Astrocyte of the spinal cord (primary cell): ENCODE measurements at regions not wholly inside any gene's neighbourhood (a gene's known extent, or its start where the extent isn't known, plus 50 kb on each side); places are given as distances from the start of the nearest gene placed in this dataset.
"Not testable (repeated sequence)": the region's sequence is repeated elsewhere in the genome, so short reads cannot be mapped to it uniquely, and the experiment has no call there.

Experiments
- DNase-seq: peaks from one replicate; pipeline ENCODE4 v3.0.0; 2011; ENCODE audit warnings: low read depth, low spot score
- H3K4me3 ChIP-seq: 2 replicates; pipeline ENCODE4 v1.5.1; 2011; ENCODE audit warnings: low read depth, mild to moderate bottlenecking, low read length, moderate library complexity
- CTCF ChIP-seq: IDR thresholded peaks from 2 replicates; pipeline ENCODE4 v1.5.1; 2012; ENCODE audit warnings: low read depth, mild to moderate bottlenecking, low read length, inconsistent platforms
- in situ Hi-C: cut with HindIII; loops from 2 replicates; pipeline ENCODE4 v1.10.0; 2017; ENCODE audit warnings: low sequenced_read_pairs

GRCh38 chr3:191592105-191592504 is 131.1 kb downstream of the PYDC2 start:
- TF ChIP-seq CTCF: no peak
- no peak overlapping the region for H3K4me3 ChIP-seq
- in situ Hi-C loops: no loop called here

GRCh38 chr3:191593486-191593885 is 132.5 kb downstream of the PYDC2 start:
- no peak for TF ChIP-seq CTCF
- no peak overlapping the region for H3K4me3 ChIP-seq
- in situ Hi-C loops: no loop called here

More at GRCh38 chr3:191592105-191592504, 131.1 kb downstream of the PYDC2 start:
- no peak for DNase-seq

GRCh38 chr3:191615511-191615910 is 154.5 kb downstream of the PYDC2 start:
- DNase-seq, in situ Hi-C loops, H3K4me3 ChIP-seq: not testable (repeated sequence)

More at GRCh38 chr3:191593486-191593885, 132.5 kb downstream of the PYDC2 start:
- no peak for DNase-seq

- in situ Hi-C loops: no loop called here
- H3K4me3 ChIP-seq: no peak overlapping the region
Measured at GRCh38 chr3:191624299-191624698, 163.3 kb downstream of the PYDC2 start.

GRCh38 chr3:191627064-191627463 is 166.1 kb downstream of the PYDC2 start:
- DNase-seq: no peak
- no peak overlapping the region for H3K4me3 ChIP-seq
- no peak for TF ChIP-seq CTCF
- in situ Hi-C loops: no loop called here

More at GRCh38 chr3:191624299-191624698, 163.3 kb downstream of the PYDC2 start:
- TF ChIP-seq CTCF: no peak
- DNase-seq: no peak

- no peak for TF ChIP-seq CTCF
- DNase-seq: no peak
- in situ Hi-C loops: no loop called here
- no peak overlapping the region for H3K4me3 ChIP-seq
Measured at GRCh38 chr3:191628571-191628970, 167.6 kb downstream of the PYDC2 start.

GRCh38 chr3:191631496-191631895 is 170.5 kb downstream of the PYDC2 start:
- H3K4me3 ChIP-seq: no peak overlapping the region
- DNase-seq: no peak
- in situ Hi-C loops: no loop called here
- no peak for TF ChIP-seq CTCF
